Testis (tissue), 2 donors: ENCODE measurements at regions not wholly inside any gene's neighbourhood (a gene's known extent, or its start where the extent isn't known, plus 50 kb on each side); places are given as distances from the start of the nearest gene placed in this dataset.

Experiments used
- DNase-seq: peaks from one replicate; pipeline ENCODE4 v3.0.0-alpha.2; 2019
- H3K27ac ChIP-seq, 2 donors: fragments of 200-600 bp; sonication (generic); one replicate each; pipeline ENCODE4 v1.5.1; 2019
- H3K27me3 ChIP-seq: fragments of 200-600 bp; sonication (generic); one replicate; pipeline ENCODE4 v1.5.1; 2019
- H3K36me3 ChIP-seq: fragments of 200-600 bp; sonication (generic); one replicate; pipeline ENCODE4 v1.5.1; 2017; ENCODE audit warnings: low read depth; ENCODE audit errors: missing control alignments
- H3K4me1 ChIP-seq: fragments of 200-600 bp; sonication (generic); one replicate; pipeline ENCODE4 v1.5.1; 2019
- H3K4me3 ChIP-seq, 2 donors: fragments of 200-600 bp; sonication (generic); one replicate each; pipeline ENCODE4 v1.5.1; 2017 to 2019
- H3K9me3 ChIP-seq: fragments of 200-600 bp; sonication (generic); one replicate; pipeline ENCODE4 v1.5.1; 2017
- POLR2A ChIP-seq: fragments of 450-650 bp; IDR thresholded peaks from one replicate; pipeline ENCODE4 v1.6.1; 2017; ENCODE audit warnings: antibody characterized with exemption, mild to moderate bottlenecking, moderate library complexity
- WGBS, 2 donors: methylation state at CpG; one replicate each; pipeline ENCODE4 v1.1.5; 2018; 5-methylcytosine and 5-hydroxymethylcytosine counted together
- intact Hi-C: fragments of 100-400 bp; cut with DNase I; formaldehyde crosslinking; loops from one replicate; pipeline ENCODE4 v1.15.1; 2023; ENCODE audit warnings: low total_unique reads
- TF ChIP-seq, protein P1 (sequence below), 3 experiments: fragments of 450-650 bp in 2 of 3; fragments of 200-600 bp in 1 of 3; sonication (generic) in 1 of 3; IDR thresholded peaks; one replicate each; pipeline ENCODE4 v1.5.1; 2016 to 2019; ENCODE audit warnings: antibody characterized with exemption in 3 of 3, mild to moderate bottlenecking in 2 of 3, moderate library complexity in 1 of 3

DNA sequence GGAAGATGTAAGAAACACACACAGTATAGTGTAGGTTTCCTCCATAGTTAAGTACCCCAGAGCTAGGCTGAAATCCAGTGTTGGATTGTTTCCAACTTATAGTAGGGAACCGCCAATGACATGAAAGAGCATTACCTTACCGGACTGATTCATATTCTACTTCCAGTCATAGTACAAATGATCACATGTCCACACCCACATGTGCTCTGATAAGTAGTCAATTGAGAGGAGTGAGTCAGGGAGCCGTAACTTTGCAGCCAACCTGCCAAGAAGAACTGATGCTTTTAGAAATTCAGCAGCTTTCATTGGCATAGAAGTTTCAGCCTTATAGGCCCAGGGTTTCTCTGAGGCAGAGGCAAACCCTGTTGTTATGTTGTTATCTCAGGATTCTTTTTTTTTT, 240.6 kb downstream of the ETS1 start:
- 79 to 84% methylated on average over 3 of the region's 3 CpGs for WGBS, 2 donors

GRCh38 chr11:128345316-128345715, 242.0 kb downstream of the ETS1 start:
- TF ChIP-seq POLR2A = no peak
- TF ChIP-seq, protein P1, sequence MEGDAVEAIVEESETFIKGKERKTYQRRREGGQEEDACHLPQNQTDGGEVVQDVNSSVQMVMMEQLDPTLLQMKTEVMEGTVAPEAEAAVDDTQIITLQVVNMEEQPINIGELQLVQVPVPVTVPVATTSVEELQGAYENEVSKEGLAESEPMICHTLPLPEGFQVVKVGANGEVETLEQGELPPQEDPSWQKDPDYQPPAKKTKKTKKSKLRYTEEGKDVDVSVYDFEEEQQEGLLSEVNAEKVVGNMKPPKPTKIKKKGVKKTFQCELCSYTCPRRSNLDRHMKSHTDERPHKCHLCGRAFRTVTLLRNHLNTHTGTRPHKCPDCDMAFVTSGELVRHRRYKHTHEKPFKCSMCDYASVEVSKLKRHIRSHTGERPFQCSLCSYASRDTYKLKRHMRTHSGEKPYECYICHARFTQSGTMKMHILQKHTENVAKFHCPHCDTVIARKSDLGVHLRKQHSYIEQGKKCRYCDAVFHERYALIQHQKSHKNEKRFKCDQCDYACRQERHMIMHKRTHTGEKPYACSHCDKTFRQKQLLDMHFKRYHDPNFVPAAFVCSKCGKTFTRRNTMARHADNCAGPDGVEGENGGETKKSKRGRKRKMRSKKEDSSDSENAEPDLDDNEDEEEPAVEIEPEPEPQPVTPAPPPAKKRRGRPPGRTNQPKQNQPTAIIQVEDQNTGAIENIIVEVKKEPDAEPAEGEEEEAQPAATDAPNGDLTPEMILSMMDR (IDR thresholded peaks at IDR 0.05) = no peak
- Histone ChIP-seq H3K27me3 (no peaks in the 10 kb centered on the region), H3K36me3 (no peaks in the 10 kb centered on the region), H3K27ac (no peak overlapping the region), H3K4me3 (no peak overlapping the region), H3K4me1 (no peaks in the 10 kb centered on the region), H3K9me3 (no peaks in the 10 kb centered on the region)
- 80 to 87% methylated on average over 3 of the region's 3 CpGs for WGBS, 2 donors
- intact Hi-C loops = no loop called here
- no peak for DNase-seq

More for the DNA sequence above, 240.6 kb downstream of the ETS1 start:
- Histone ChIP-seq H3K4me3 (no peak overlapping the region), H3K27ac (no peak overlapping the region), H3K36me3 (no peaks in the 10 kb centered on the region), H3K9me3 (no peaks in the 10 kb centered on the region), H3K27me3 (no peaks in the 10 kb centered on the region), H3K4me1 (no peaks in the 10 kb centered on the region)
- no peak for DNase-seq
- TF ChIP-seq, protein P1 (IDR thresholded peaks at IDR 0.05) = no peak
- TF ChIP-seq POLR2A = no peak
- intact Hi-C loops = no loop called here

- WGBS, 2 donors = 91 to 96% methylated on average over 4 of the region's 4 CpGs
- no peak for DNase-seq
- Histone ChIP-seq H3K27ac (no peak overlapping the region), H3K36me3 (no peaks in the 10 kb centered on the region), H3K27me3 (no peaks in the 10 kb centered on the region), H3K4me3 (no peak overlapping the region), H3K9me3 (no peaks in the 10 kb centered on the region), H3K4me1 (no peaks in the 10 kb centered on the region)
- no peak for TF ChIP-seq POLR2A
- TF ChIP-seq, protein P1 (IDR thresholded peaks at IDR 0.05) = no peak
- intact Hi-C loops = no loop called here
These were observed 243.5 kb downstream of the ETS1 start for GRCh38 chr11:128343870-128344269.

DNA sequence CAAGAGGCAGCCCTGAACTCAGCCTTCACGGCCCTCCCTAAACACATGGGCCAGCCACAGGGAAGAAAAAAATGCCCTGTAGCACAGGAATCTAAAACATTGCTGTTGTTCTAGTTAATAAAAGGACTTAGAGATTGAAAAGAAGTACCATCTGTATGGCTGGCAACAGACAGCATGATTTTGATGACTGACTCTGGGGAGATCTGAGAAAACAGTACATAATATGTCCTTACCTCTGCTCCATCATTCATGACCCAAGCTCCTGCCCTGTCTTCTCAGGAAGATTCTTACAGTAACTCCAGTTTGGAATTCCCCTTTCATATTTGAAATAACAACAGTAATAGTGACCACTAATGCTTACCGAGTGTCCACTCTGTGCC, 244.2 kb downstream of the ETS1 start:
- 73 to 84% methylated on average over 2 of the region's 2 CpGs for WGBS, 2 donors
- H3K27ac ChIP-seq = no peak overlapping the region
- TF ChIP-seq, protein P1 (IDR thresholded peaks at IDR 0.05) = no peak
- no peaks in the 10 kb centered on the region for H3K36me3 ChIP-seq
- DNase-seq = no peak
- no peaks in the 10 kb centered on the region for H3K9me3 ChIP-seq
- H3K4me3 ChIP-seq = no peak overlapping the region
- H3K27me3 ChIP-seq = no peaks in the 10 kb centered on the region
- intact Hi-C loops = no loop called here
- H3K4me1 ChIP-seq = no peaks in the 10 kb centered on the region

DNA sequence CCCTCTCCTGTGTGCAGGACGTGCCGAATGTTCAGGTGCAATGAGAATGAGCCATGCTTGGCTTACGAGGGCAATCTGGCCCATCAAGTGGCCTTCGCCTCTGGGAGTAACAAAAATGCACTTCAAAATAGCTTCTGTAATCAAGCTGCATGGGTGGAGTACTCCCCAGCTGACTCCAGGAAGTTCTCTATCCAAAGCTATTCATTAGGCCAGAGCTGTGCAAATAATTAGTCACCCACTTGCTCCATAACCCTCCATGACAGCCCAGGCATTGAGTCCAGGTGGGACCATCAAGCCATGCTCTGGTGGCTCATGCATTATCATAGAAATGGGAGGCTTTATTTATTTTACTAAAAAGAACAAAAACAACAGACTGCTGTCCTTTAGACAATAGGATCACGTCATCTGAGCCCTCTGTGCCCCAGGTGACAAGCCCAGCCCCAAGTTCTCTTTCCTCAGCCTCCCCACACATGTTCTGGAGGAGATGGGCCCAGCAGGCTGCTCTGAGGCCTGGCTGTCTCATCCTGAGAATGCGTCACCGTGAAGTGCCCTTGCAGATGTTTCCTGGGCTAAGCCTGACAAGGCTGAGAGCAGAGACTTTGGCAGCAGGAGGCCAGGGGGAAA, 244.7 kb downstream of the ETS1 start:
- intact Hi-C loops = no loop called here
- 57 to 60% methylated on average over 6 to 7 of the region's 7 CpGs for WGBS, 2 donors
- Histone ChIP-seq H3K9me3 (no peaks in the 10 kb centered on the region), H3K36me3 (no peaks in the 10 kb centered on the region), H3K4me3 (no peak overlapping the region), H3K4me1 (no peaks in the 10 kb centered on the region), H3K27me3 (no peaks in the 10 kb centered on the region), H3K27ac (no peak overlapping the region)
- TF ChIP-seq, protein P1 (IDR thresholded peaks at IDR 0.05) = no peak
- no peak for TF ChIP-seq POLR2A
- DNase-seq = no peak
